SK-N-SH (cell line): ENCODE measurements at regions not wholly inside any gene's neighbourhood (a gene's known extent, or its start where the extent isn't known, plus 50 kb on each side); places are given as distances from the start of the nearest gene placed in this dataset.

Source experiments
- CTCF ChIP-seq: fragments of 200-600 bp; sonication (generic); IDR thresholded peaks from 2 replicates; pipeline ENCODE4 v1.6.1; 2017; ENCODE audit warnings: antibody characterized with exemption, mild to moderate bottlenecking, moderate library complexity
- POLR2AphosphoS5 ChIP-seq: IDR thresholded peaks from 2 replicates; pipeline ENCODE4 v1.6.1; 2012; ENCODE audit warnings: low read depth, low read length
- TEAD4 ChIP-seq: IDR thresholded peaks from 2 replicates; pipeline ENCODE4 v1.4.0; 2012; ENCODE audit warnings: mild to moderate bottlenecking, borderline replicate concordance; ENCODE audit not compliant: insufficient read depth
- TF ChIP-seq, protein P1 (sequence below): IDR thresholded peaks from 2 replicates; pipeline ENCODE4 v1.4.0; 2012; ENCODE audit warnings: low read depth
- TF ChIP-seq, protein P2 (sequence below): IDR thresholded peaks from 2 replicates; pipeline ENCODE4; 2012
- TF ChIP-seq, protein P3 (sequence below): IDR thresholded peaks from 2 replicates; pipeline ENCODE4 v1.4.0; 2012; ENCODE audit warnings: low read depth, borderline replicate concordance

DNA sequence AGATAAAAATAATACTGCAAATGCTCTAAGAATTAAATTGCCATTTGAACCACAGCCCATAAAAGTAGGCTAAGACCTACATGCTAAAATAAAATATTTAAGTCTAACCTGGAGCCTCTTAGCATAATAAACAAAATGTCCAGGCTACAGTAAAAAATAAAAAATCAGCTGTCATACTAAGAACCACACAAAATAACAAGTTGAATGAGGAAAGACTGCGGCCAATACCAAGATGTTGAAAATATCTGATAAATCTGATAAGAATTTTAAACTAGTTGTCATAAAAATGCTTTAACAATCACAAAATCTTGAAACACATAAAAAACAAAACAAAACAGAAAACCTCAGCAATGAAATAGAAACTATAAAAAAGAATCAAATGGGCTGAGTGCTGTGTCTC, 336.9 kb upstream of the MSX2 start:
- TF ChIP-seq TEAD4 (no peak), CTCF (no peak), POLR2AphosphoS5 (no peak)
- TF ChIP-seq, protein P1, sequence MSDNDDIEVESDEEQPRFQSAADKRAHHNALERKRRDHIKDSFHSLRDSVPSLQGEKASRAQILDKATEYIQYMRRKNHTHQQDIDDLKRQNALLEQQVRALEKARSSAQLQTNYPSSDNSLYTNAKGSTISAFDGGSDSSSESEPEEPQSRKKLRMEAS, result no peak
- TF ChIP-seq, protein P2, sequence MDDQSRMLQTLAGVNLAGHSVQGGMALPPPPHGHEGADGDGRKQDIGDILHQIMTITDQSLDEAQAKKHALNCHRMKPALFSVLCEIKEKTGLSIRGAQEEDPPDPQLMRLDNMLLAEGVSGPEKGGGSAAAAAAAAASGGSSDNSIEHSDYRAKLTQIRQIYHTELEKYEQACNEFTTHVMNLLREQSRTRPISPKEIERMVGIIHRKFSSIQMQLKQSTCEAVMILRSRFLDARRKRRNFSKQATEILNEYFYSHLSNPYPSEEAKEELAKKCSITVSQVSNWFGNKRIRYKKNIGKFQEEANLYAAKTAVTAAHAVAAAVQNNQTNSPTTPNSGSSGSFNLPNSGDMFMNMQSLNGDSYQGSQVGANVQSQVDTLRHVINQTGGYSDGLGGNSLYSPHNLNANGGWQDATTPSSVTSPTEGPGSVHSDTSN, result no peak
- TF ChIP-seq, protein P3, sequence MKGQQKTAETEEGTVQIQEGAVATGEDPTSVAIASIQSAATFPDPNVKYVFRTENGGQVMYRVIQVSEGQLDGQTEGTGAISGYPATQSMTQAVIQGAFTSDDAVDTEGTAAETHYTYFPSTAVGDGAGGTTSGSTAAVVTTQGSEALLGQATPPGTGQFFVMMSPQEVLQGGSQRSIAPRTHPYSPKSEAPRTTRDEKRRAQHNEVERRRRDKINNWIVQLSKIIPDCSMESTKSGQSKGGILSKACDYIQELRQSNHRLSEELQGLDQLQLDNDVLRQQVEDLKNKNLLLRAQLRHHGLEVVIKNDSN, result no peak
